ENCODE measurements at regions not wholly inside any gene's neighbourhood (a gene's known extent, or its start where the extent isn't known, plus 50 kb on each side); places are given as distances from the start of the nearest gene placed in this dataset.
A peak's percentile ranks its signal among the peaks of the same experiment; 100 is the strongest.
"Not testable (repeated sequence)": the region's sequence is repeated elsewhere in the genome, so short reads cannot be mapped to it uniquely, and the experiment has no call there.

GRCh38 chr10:26372513-26373354, 65.4 kb upstream of the APBB1IP start:
- 0 out of 3 replicates have a peak, but pooled peaks cover 1% of the 10 kb centered on the region for H3K4me1 ChIP-seq
- DNase-seq (ENCODE audit: low read depth in 1 of 2, low spot score in 1 of 2) (no peak), ATAC-seq (no peak), FAIRE-seq (no peak)
- H3K9me3 ChIP-seq = peaks cover 4% of the 10 kb centered on the region
- peak overlapping the region in 1 of 2 experiments; percentile 63; a peak in 2 of 6 replicates for H3K27ac ChIP-seq
- ChIA-PET CTCF (no interaction called here), POLR2A (no interaction called here)
- peak overlapping the region; percentile 17; the same call in 1 of the 3 replicates for H3K4me2 ChIP-seq
- H3K4me3 ChIP-seq = no peak overlapping the region
- TF ChIP-seq TFCP2L1 (CRISPR knock-in tag; IDR thresholded peaks at IDR 0.05) = no peak
- TF ChIP-seq SREBF2 (IDR thresholded peaks at IDR 0.05) = no peak
- no peak for TF ChIP-seq BCL3 (IDR thresholded peaks at IDR 0.05)
- TF ChIP-seq HOXB13 (CRISPR knock-in tag; IDR thresholded peaks at IDR 0.05; ENCODE audit: low read depth) = no peak
- no peak for TF ChIP-seq CEBPB (IDR thresholded peaks at IDR 0.05)
- no peak for TF ChIP-seq FOSL2 (IDR thresholded peaks at IDR 0.05)
- TF ChIP-seq FOSL2 (CRISPR knock-in tag; IDR thresholded peaks at IDR 0.05) = no peak
- no peak for TF ChIP-seq HES2 (IDR thresholded peaks at IDR 0.05)
- no peak for TF ChIP-seq MAFK (IDR thresholded peaks at IDR 0.05; ENCODE audit: partially characterized antibody)
- TF ChIP-seq HEYL (CRISPR knock-in tag; IDR thresholded peaks at IDR 0.05) = no peak
- TF ChIP-seq HDAC2 (IDR thresholded peaks at IDR 0.05) = no peak
- no peak for TF ChIP-seq NR3C1 (IDR thresholded peaks at IDR 0.05)
- TF ChIP-seq FOSB (CRISPR knock-in tag; IDR thresholded peaks at IDR 0.05) = no peak
- no peak for TF ChIP-seq POLR2AphosphoS2 (conservative IDR thresholded peaks at IDR 0.05; ENCODE audit: low read length)
- no peak for TF ChIP-seq GATA3 (IDR thresholded peaks at IDR 0.05; ENCODE audit: borderline replicate concordance)
- TF ChIP-seq CTCF (IDR thresholded peaks at IDR 0.05) = no peak
- TF ChIP-seq E2F6 (IDR thresholded peaks at IDR 0.05; ENCODE audit: borderline replicate concordance, low read depth) = no peak
- TF ChIP-seq SMC3 (IDR thresholded peaks at IDR 0.05) = no peak
- TF ChIP-seq RARB (CRISPR knock-in tag; IDR thresholded peaks at IDR 0.05) = no peak
- TF ChIP-seq CHD2 (IDR thresholded peaks at IDR 0.05; ENCODE audit: low read length, partially characterized antibody) = no peak
- TF ChIP-seq TP53 (CRISPR knock-in tag; IDR thresholded peaks at IDR 0.05) = no peak
- 44% methylated on average over 4 of the region's 4 CpGs for WGBS (ENCODE audit: missing lambda C conversion rate)

- FAIRE-seq (no peak), ATAC-seq (no peak), DNase-seq (ENCODE audit: low read depth in 1 of 2, low spot score in 1 of 2) (no peak)
- Histone ChIP-seq H3K4me1 (peaks cover 16% of the 10 kb centered on the region), H3K9me3 (peaks cover 8% of the 10 kb centered on the region), H3K4me3 (no peak overlapping the region), H3K27ac (no peak overlapping the region), H3K4me2 (no peak overlapping the region)
- 76% methylated on average over 4 of the region's 4 CpGs for WGBS (ENCODE audit: missing lambda C conversion rate)
- ChIA-PET CTCF (no interaction called here), POLR2A (no interaction called here)
- TF ChIP-seq EHF (CRISPR knock-in tag; IDR thresholded peaks at IDR 0.05) (no peak), GATA3 (IDR thresholded peaks at IDR 0.05; ENCODE audit: borderline replicate concordance) (no peak), CBX2 (IDR thresholded peaks at IDR 0.05; ENCODE audit: borderline replicate concordance, low read depth) (no peak), RARB (CRISPR knock-in tag; IDR thresholded peaks at IDR 0.05) (no peak), BHLHE40 (IDR thresholded peaks at IDR 0.05; ENCODE audit: low read depth, low read length) (no peak), NPAS2 (CRISPR knock-in tag; IDR thresholded peaks at IDR 0.05; ENCODE audit: borderline replicate concordance) (no peak), ATOH8 (CRISPR knock-in tag; IDR thresholded peaks at IDR 0.05; ENCODE audit: low read depth) (no peak), CHD4 (IDR thresholded peaks at IDR 0.05; ENCODE audit: borderline replicate concordance) (no peak), NFE2L2 (conservative IDR thresholded peaks at IDR 0.05; ENCODE audit: low read length) (no peak), SMC3 (IDR thresholded peaks at IDR 0.05) (no peak), RCOR1 (IDR thresholded peaks at IDR 0.05; ENCODE audit: low read depth, low read length) (no peak), ZC3H11A (IDR thresholded peaks at IDR 0.05) (no peak), FOXS1 (CRISPR knock-in tag; IDR thresholded peaks at IDR 0.05) (no peak), MYC (IDR thresholded peaks at IDR 0.05; ENCODE audit: borderline replicate concordance, low read length) (no peak), JUN (IDR thresholded peaks at IDR 0.05) (no peak)
Observed at GRCh38 chr10:26374426-26374825, 63.7 kb upstream of the APBB1IP start.

- FAIRE-seq; CTCF ChIA-PET; H3K4me3 ChIP-seq; POLR2A ChIA-PET; DNase-seq (ENCODE audit: low read depth in 1 of 2, low spot score in 1 of 2); ATAC-seq; H3K4me2 ChIP-seq: not testable (repeated sequence)
- Histone ChIP-seq H3K27ac (peak overlapping the region in 1 of 2 experiments; percentile 40; a peak in 1 of 6 replicates), H3K4me1 (peaks cover 29% of the 10 kb centered on the region), H3K9me3 (peaks cover 15% of the 10 kb centered on the region)
- 67% methylated on average over 9 of the region's 9 CpGs for WGBS (ENCODE audit: missing lambda C conversion rate)
Observed at GRCh38 chr10:26377224-26377810, 60.8 kb upstream of the APBB1IP start.
